Vagina (tissue), 2 donors: ENCODE measurements at regions not wholly inside any gene's neighbourhood (a gene's known extent, or its start where the extent isn't known, plus 50 kb on each side); places are given as distances from the start of the nearest gene placed in this dataset.

Experiments
- POLR2A ChIP-seq, 2 donors: fragments of 450-650 bp; IDR thresholded peaks; one replicate each; pipeline ENCODE4 v1.6.1; 2017; ENCODE audit warnings: antibody characterized with exemption in 2 of 2, mild to moderate bottlenecking in 2 of 2, moderate library complexity in 2 of 2
- POLR2AphosphoS5 ChIP-seq, 2 donors: sonication (generic); formaldehyde crosslinking; IDR thresholded peaks; one replicate each; pipeline ENCODE4 v1.9.0; 2017; ENCODE audit warnings: antibody characterized with exemption in 2 of 2, mild to moderate bottlenecking in 2 of 2, low read depth in 1 of 2; ENCODE audit not compliant: insufficient read depth in 1 of 2
- TF ChIP-seq, protein P1 (sequence below), 3 experiments: fragments of 450-650 bp in 2 of 3; fragments of 200-600 bp in 1 of 3; sonication (generic) in 1 of 3; IDR thresholded peaks; one replicate each; pipeline ENCODE4 v1.5.1; 2017 to 2019; ENCODE audit warnings: antibody characterized with exemption in 3 of 3, mild to moderate bottlenecking in 2 of 3, moderate library complexity in 2 of 3

- TF ChIP-seq, protein P1, sequence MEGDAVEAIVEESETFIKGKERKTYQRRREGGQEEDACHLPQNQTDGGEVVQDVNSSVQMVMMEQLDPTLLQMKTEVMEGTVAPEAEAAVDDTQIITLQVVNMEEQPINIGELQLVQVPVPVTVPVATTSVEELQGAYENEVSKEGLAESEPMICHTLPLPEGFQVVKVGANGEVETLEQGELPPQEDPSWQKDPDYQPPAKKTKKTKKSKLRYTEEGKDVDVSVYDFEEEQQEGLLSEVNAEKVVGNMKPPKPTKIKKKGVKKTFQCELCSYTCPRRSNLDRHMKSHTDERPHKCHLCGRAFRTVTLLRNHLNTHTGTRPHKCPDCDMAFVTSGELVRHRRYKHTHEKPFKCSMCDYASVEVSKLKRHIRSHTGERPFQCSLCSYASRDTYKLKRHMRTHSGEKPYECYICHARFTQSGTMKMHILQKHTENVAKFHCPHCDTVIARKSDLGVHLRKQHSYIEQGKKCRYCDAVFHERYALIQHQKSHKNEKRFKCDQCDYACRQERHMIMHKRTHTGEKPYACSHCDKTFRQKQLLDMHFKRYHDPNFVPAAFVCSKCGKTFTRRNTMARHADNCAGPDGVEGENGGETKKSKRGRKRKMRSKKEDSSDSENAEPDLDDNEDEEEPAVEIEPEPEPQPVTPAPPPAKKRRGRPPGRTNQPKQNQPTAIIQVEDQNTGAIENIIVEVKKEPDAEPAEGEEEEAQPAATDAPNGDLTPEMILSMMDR (IDR thresholded peaks at IDR 0.05), result no peak
- no peak for TF ChIP-seq POLR2A (IDR thresholded peaks at IDR 0.05)
- no peak for TF ChIP-seq POLR2AphosphoS5 (IDR thresholded peaks at IDR 0.05; ENCODE audit: insufficient read depth in 1 of 2, low read depth in 1 of 2)
These were observed 876.8 kb downstream of the SLC6A15 start for GRCh38 chr12:84035766-84036165.
